ENCODE measurements at regions not wholly inside any gene's neighbourhood (a gene's known extent, or its start where the extent isn't known, plus 50 kb on each side); places are given as distances from the start of the nearest gene placed in this dataset.

GRCh38 chr2:173711816-173712215, 253.4 kb downstream of the SP3 start:
- TF ChIP-seq, protein P1, sequence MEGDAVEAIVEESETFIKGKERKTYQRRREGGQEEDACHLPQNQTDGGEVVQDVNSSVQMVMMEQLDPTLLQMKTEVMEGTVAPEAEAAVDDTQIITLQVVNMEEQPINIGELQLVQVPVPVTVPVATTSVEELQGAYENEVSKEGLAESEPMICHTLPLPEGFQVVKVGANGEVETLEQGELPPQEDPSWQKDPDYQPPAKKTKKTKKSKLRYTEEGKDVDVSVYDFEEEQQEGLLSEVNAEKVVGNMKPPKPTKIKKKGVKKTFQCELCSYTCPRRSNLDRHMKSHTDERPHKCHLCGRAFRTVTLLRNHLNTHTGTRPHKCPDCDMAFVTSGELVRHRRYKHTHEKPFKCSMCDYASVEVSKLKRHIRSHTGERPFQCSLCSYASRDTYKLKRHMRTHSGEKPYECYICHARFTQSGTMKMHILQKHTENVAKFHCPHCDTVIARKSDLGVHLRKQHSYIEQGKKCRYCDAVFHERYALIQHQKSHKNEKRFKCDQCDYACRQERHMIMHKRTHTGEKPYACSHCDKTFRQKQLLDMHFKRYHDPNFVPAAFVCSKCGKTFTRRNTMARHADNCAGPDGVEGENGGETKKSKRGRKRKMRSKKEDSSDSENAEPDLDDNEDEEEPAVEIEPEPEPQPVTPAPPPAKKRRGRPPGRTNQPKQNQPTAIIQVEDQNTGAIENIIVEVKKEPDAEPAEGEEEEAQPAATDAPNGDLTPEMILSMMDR (IDR thresholded peaks at IDR 0.05 in 8 of 11, conservative IDR thresholded peaks at IDR 0.05 in 3 of 11): no peak
- TF ChIP-seq POLR2A (IDR thresholded peaks at IDR 0.05) (no peak), POLR2AphosphoS5 (IDR thresholded peaks at IDR 0.05) (no peak)
